HG03066 (cell line): ENCODE measurements at regions not wholly inside any gene's neighbourhood (a gene's known extent, or its start where the extent isn't known, plus 50 kb on each side); places are given as distances from the start of the nearest gene placed in this dataset.

Experiments used
- ATAC-seq: cut with Tn5 transposase; IDR thresholded peaks from one replicate; pipeline ENCODE4 v1.9.1; 2021; ENCODE audit warnings: low read depth; ENCODE audit not compliant: unreplicated experiment

DNA sequence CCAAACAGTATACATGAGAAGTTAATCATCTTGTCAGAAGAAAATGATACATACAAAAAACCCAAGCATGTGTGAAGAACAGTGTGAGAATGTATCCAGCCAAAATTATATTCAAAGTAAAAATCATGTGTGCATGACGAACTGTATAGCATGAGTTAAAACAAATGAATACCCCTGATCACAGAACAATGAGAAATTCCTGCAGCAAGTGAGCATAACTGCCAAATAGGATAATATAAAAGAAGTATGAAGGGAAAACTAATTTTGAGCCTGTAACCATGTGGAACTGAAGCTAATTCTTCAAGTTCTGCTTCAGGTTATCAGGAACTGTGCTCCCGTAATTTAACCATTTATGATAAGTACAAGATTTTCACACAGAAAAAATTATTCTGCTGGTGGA, 56.5 kb upstream of the AMN1 start:
- ATAC-seq = no peak

DNA sequence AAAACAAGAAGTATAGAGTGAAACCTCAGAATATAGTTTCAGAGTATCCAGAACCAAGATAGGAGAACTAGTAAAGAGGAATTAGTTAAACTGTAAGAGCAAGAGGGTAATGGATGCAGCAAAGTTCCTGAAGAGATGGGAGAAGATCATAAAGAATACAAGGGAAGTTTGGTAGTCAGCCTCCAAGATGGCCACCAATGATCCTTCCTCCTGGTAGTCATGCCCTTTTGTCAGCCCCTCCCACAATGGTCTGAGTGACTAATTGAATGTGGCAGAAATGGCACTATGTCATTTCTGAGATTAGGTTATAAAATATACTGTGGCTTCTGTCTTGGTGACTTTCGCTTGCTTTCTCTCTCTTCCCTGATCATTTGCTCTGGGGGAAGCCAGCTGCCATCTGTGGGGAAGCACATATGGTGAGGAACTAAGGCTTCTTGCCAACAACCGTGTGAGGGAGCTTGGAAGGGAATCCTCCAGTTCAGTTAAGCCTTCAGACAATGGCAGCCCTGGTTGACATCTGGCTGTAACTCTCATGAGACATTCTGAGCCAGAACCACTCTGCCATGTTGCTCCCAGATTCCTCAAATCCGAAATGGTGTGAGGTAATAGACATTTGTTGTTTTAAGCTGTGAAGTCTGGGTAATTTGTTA, 55.3 kb upstream of the AMN1 start:
- no peak for ATAC-seq

DNA sequence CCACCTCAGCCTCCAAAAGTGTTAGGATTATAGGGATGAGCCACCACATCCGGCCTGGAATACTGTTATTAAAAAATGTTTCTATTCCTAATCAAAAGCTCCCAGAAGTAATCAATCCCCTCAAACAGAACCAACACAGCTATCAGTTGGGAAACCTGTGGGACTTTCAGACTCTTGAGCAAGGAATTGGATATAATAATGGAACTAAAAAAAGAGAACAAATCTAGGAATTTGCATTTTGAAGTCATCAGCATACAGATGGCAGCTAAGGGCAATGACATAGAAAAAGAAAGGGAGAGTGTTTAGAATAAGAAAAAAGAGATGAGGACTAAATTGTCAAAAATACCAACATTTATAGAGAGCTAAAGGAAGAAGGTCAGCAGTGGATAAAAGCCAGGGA, 54.7 kb upstream of the AMN1 start:
- no peak for ATAC-seq

DNA sequence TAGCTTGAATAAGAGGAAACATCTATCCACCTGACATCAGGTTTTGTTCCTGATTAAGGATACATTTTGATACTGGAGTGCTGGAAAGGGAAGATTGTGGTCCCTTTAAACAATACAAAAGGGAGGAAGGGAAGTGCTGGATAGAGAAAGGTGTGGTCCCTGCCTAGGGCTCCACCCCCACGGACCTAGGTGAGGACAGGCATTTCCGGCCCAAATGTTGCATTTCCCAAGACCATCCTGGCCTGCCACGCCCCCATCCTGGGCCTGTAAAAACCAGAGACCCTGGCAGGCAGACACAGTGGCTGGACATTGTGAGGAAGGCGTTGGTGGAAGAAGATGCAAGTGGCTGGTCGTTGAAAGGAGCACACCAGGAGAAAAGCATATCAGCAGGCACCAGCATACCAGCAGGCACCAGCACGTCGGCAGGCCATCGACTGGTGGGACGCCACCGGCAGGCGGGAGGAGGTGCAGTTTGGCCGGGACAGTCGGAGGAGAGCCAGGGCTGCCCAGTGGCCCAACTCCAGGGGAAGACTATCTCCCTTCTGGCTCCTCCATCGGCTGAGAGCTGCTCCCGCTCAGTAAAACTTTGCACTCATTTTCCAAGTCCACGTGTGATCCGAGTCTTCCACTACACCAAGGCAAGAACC, 53.2 kb upstream of the AMN1 start:
- ATAC-seq = no peak

DNA sequence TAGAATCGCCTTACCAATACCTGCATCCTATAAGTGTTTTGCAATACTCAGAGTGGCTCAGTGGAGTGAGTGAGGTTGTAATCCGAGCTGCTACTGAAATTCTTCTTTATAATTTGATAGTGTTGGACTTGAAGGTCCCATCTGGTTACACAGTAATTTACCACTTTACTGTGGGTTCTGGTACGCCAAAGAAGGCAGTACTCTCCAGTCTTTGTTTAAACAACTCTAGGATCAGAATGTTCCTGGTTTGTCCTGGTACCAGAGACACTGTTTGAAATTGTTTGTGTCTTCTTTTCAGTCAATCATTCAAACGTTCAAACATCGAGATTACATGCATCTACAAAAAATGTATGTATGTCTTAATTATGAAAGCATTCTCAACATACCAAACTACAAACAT, 51.3 kb upstream of the AMN1 start:
- ATAC-seq = no peak

DNA sequence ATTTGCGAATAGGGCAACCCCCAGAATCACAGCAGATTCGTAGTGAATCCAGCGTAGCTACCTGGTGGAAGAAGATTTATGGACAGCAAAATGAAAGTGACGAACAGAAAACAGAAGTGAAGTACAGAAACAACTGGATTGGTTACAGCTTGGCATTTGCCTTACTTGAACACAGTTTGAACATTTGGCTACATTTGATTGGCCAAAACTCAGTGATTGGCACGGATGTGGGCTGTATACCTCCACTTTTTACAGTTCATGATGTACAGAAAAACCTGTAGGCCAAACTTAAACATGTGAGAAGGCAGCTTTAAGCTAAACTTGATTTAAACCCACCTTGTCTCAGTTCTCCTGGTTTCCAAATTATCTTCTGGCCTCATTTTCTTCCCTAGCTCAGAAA, 49.9 kb upstream of the AMN1 start:
- no peak for ATAC-seq
